ENCODE measurements at regions not wholly inside any gene's neighbourhood (a gene's known extent, or its start where the extent isn't known, plus 50 kb on each side); places are given as distances from the start of the nearest gene placed in this dataset.
A peak's percentile ranks its signal among the peaks of the same experiment; 100 is the strongest.

DNA sequence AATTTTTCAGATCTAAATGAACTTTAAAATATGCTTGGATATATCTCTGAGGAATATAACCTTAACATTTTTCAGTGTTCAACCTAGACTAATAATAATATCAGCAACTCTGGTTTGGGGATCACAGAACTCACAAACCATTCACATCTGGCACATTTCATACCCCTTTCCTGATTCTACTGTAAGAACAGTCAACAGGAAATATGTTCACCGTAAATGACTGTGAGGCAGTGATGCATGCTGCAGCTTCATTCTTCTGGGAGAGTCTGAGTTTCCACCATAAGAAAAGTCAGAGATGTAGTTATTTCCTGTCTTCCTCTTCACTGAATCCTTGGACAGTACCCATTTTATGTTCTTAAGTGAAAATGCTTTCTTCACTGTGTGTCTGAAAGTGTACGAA is 134.2 kb upstream of the IFNGR1 start:
- no peaks in the 10 kb centered on the region for H3K9me3 ChIP-seq
- no peak overlapping the region for H3K4me3 ChIP-seq
- no peak for DNase-seq
- H3K4me1 ChIP-seq, result peaks cover 0 to 10% (median 0%) of the 10 kb centered on the region in 4 donors
- TF ChIP-seq, protein P1, sequence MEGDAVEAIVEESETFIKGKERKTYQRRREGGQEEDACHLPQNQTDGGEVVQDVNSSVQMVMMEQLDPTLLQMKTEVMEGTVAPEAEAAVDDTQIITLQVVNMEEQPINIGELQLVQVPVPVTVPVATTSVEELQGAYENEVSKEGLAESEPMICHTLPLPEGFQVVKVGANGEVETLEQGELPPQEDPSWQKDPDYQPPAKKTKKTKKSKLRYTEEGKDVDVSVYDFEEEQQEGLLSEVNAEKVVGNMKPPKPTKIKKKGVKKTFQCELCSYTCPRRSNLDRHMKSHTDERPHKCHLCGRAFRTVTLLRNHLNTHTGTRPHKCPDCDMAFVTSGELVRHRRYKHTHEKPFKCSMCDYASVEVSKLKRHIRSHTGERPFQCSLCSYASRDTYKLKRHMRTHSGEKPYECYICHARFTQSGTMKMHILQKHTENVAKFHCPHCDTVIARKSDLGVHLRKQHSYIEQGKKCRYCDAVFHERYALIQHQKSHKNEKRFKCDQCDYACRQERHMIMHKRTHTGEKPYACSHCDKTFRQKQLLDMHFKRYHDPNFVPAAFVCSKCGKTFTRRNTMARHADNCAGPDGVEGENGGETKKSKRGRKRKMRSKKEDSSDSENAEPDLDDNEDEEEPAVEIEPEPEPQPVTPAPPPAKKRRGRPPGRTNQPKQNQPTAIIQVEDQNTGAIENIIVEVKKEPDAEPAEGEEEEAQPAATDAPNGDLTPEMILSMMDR (IDR thresholded peaks at IDR 0.05), result no peak
- TF ChIP-seq POLR2A (IDR thresholded peaks at IDR 0.05), result no peak
- no peaks in the 10 kb centered on the region for H3K27me3 ChIP-seq
- no peak overlapping the region for H3K27ac ChIP-seq
- H3K36me3 ChIP-seq, result no peaks in the 10 kb centered on the region

DNA sequence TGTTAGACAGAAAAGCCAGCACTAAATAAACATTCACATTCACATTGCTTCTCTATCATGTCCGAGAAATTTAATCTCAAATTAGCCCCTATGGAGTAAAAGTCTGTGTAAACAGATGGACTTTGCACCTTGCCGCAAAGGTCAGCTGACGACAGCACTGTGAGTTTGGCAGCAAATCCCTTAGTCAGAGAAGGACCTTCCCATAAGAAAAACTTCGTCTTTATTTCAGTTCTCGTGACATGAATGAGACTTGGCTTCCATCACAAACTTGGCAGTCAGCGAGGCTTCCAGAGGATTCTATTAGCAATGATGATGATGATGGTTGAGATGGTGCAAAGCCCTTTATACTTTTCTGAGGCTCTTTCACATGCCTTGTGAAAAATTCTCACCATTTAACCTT is 133.7 kb upstream of the IFNGR1 start:
- peak in 2 of 3 donors; percentile 60 to 86 for DNase-seq
- H3K27ac ChIP-seq, result no peak overlapping the region
- H3K36me3 ChIP-seq, result no peaks in the 10 kb centered on the region
- no peak overlapping the region for H3K4me3 ChIP-seq
- no peaks in the 10 kb centered on the region for H3K27me3 ChIP-seq
- TF ChIP-seq POLR2A (IDR thresholded peaks at IDR 0.05), result no peak
- TF ChIP-seq, protein P1 (IDR thresholded peaks at IDR 0.05), result no peak
- peaks cover 0 to 10% (median 0%) of the 10 kb centered on the region in 4 donors for H3K4me1 ChIP-seq
- no peaks in the 10 kb centered on the region for H3K9me3 ChIP-seq

DNA sequence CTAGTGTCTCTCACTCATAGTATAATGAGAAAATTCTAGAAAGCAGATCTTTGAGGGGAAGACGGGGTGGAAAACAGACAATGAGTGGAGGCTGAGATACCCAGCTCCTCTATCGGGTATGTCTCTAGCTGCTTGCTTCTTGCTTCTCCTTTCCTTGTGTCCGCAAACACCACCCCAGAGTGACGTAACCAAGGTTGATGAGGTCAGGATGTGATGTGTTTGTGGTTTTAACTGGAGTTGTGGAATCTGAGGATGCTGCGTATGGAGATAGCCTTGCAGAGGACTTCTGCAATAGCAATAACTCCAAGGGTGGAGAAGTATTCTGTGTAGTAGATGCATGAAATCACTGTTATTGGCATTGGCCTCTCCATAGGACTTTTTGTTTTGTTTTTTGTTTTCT is 132.7 kb upstream of the IFNGR1 start:
- no peaks in the 10 kb centered on the region for H3K36me3 ChIP-seq
- peaks cover 0 to 10% (median 0%) of the 10 kb centered on the region in 4 donors for H3K4me1 ChIP-seq
- H3K27me3 ChIP-seq, result no peaks in the 10 kb centered on the region
- H3K27ac ChIP-seq, result no peak overlapping the region
- H3K4me3 ChIP-seq, result no peak overlapping the region
- no peak for DNase-seq
- H3K9me3 ChIP-seq, result no peaks in the 10 kb centered on the region
- no peak for TF ChIP-seq POLR2A (IDR thresholded peaks at IDR 0.05)
- TF ChIP-seq, protein P1 (IDR thresholded peaks at IDR 0.05), result no peak

DNA sequence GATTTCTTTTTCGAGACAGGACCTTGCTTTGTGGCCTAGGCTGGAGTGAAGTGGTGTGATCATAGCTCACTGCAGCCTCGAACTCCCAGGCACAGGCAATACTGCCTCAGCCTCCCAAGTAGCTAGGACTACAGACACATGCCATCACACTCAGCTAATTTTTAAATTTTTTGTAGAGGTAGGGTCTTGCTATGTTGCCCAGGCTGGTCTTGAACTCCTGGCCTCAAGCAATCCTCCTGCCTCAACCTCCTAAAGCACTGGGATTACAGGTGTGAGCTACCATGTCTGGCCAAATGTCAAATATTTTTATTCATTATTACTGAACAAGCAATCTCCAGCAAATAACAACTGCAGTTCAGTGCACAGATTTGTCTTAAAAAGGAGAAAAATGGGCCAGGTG is 131.7 kb upstream of the IFNGR1 start:
- DNase-seq, result no peak
- Histone ChIP-seq H3K9me3 (no peaks in the 10 kb centered on the region), H3K4me3 (no peak overlapping the region), H3K27ac (no peak overlapping the region), H3K36me3 (no peaks in the 10 kb centered on the region), H3K27me3 (no peaks in the 10 kb centered on the region), H3K4me1 (peaks cover 0 to 10% (median 0%) of the 10 kb centered on the region in 4 donors)
- TF ChIP-seq, protein P1 (IDR thresholded peaks at IDR 0.05), result no peak
- TF ChIP-seq POLR2A (IDR thresholded peaks at IDR 0.05), result no peak

DNA sequence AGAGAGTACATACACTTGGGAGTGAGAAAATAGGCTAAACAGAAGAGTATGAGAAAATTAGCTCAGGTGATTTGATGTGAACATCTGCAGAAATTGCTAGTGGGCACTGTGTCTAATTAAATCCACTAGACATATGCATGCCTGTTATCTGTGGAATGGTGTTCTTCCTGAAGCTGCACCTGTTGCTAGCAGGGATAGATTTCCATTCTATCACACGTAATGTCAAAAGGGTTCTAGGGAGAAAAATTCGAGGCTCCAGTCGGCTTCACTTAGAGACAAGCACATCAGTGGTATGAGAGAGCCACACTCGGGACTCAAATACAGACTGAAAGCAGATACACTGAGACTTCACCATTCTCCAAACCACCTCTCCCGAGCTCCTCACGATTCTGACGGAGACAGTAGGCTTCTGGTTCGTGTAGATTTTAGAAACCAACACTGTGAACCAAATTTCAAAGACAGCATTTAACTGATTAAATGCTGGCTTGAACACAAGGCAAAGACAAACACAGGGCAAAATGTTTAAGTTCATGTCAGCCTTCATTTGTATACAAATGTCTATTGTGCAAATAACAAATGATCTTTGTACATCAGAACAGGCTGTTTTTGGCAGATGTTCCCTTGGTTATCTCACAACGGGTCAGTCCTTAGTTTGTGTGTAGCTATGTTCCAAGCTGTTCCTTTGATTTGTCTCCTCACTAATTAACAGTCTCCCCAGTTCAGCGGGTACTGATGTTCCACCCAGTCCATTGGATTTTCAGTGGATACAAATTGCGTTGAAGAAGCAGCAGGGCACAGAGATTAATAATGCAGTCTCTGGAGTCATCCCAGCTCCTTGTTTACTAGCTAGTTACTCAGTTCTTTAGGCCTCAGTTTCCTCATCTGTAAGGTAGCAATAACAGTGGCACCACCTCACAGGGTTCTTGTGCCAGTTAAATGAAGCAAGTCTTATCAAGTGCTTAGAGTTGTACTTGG is 131.0 kb upstream of the IFNGR1 start:
- Histone ChIP-seq H3K27ac (no peak overlapping the region), H3K27me3 (no peaks in the 10 kb centered on the region), H3K4me1 (peaks cover 0 to 10% (median 0%) of the 10 kb centered on the region in 4 donors), H3K9me3 (no peaks in the 10 kb centered on the region), H3K4me3 (no peak overlapping the region), H3K36me3 (no peaks in the 10 kb centered on the region)
- no peak for TF ChIP-seq POLR2A (IDR thresholded peaks at IDR 0.05)
- TF ChIP-seq, protein P1 (IDR thresholded peaks at IDR 0.05), result no peak
- DNase-seq, result no peak

Data from Peyer's patch (tissue), 4 donors.